A549 (cell line): ENCODE measurements at regions not wholly inside any gene's neighbourhood (a gene's known extent, or its start where the extent isn't known, plus 50 kb on each side); places are given as distances from the start of the nearest gene placed in this dataset.
A peak's percentile ranks its signal among the peaks of the same experiment; 100 is the strongest.

Source experiments
- ATAC-seq, 2 experiments: fragments of 200-7000 bp in 1 of 2; fragments of >200 bp in 1 of 2; cut with Nextera tagmentation in 1 of 2; cut with Tn5 transposase in 1 of 2; 3 replicates each; pipeline versions ENCODE4 v1.8.0 to v1.9.1; 2018 to 2020; ENCODE audit warnings: mild to moderate bottlenecking in 1 of 2, moderate library complexity in 1 of 2
- CTCF ChIA-PET: fragments of 300-600 bp; sonication (Branson Sonifier 250); formaldehyde crosslinking; extraction: SDS; loops from one replicate; lab custom pipeline; 2021; ENCODE audit warnings: antibody characterized with exemption, inconsistent platforms; lab: Yijun Ruan, JAX
- POLR2A ChIA-PET: fragments of 350-600 bp; formaldehyde crosslinking; extraction: SDS; loops from one replicate; lab custom pipeline; 2021; ENCODE audit warnings: antibody characterized with exemption, inconsistent platforms; lab: Yijun Ruan, JAX
- DNase-seq, 2 experiments: peaks; one replicate each; pipeline versions ENCODE4 v3.0.0 to v3.0.0-alpha.2; 2011 to 2016; ENCODE audit warnings: low read depth in 1 of 2, low spot score in 1 of 2
- FAIRE-seq: peaks from 2 replicates; lab custom pipeline; 2011; peaks lifted over from hg19 to GRCh38; lab: Jason Lieb, UNC
- H3K27ac ChIP-seq, 2 experiments: fragments of >200 bp; sonication (Bioruptor Twin); formaldehyde crosslinking; 3 replicates each; pipeline ENCODE4 v1.5.1; 2016 to 2017
- H3K4me1 ChIP-seq: fragments of >200 bp; sonication (Bioruptor Twin); formaldehyde crosslinking; 3 replicates; pipeline ENCODE4 v1.6.1; 2016
- H3K4me2 ChIP-seq: fragments of >200 bp; sonication (Bioruptor Twin); formaldehyde crosslinking; 3 replicates; pipeline ENCODE4 v1.6.1; 2016
- H3K4me3 ChIP-seq: fragments of >200 bp; sonication (Bioruptor Twin); formaldehyde crosslinking; 3 replicates; pipeline ENCODE4 v1.5.1; 2016
- H3K9me3 ChIP-seq: fragments of >200 bp; sonication (Bioruptor Twin); formaldehyde crosslinking; 3 replicates; pipeline ENCODE4 v1.6.1; 2016
- CBX2 ChIP-seq: fragments of 200-600 bp; sonication (generic); IDR thresholded peaks from 2 replicates; pipeline ENCODE4 v1.6.1; 2016; ENCODE audit warnings: low read depth, mild to moderate bottlenecking, borderline replicate concordance
- CBX8 ChIP-seq: fragments of 200-600 bp; sonication (generic); IDR thresholded peaks from 2 replicates; pipeline ENCODE4 v1.6.1; 2016
- CEBPB ChIP-seq, 2 experiments: fragments of >200 bp in 1 of 2; sonication (Bioruptor Twin) in 1 of 2; formaldehyde crosslinking in 1 of 2; IDR thresholded peaks; 2 replicates each; pipeline ENCODE4 v1.6.1; 2012 to 2016
- CHD4 ChIP-seq: fragments of 200-600 bp; sonication (generic); IDR thresholded peaks from 2 replicates; pipeline ENCODE4 v1.6.1; 2016; ENCODE audit warnings: antibody characterized with exemption, mild to moderate bottlenecking, borderline replicate concordance
- EP300 ChIP-seq, 2 experiments: fragments of >200 bp; sonication (Bioruptor Twin); formaldehyde crosslinking; IDR thresholded peaks; 2 replicates in 1 of 2; 3 replicates in 1 of 2; pipeline ENCODE4 v1.6.1; 2016 to 2017
- HDAC2 ChIP-seq: fragments of 200-600 bp; sonication (generic); IDR thresholded peaks from 2 replicates; pipeline ENCODE4 v1.6.1; 2016
- HEYL ChIP-seq: fragments of 250-450 bp; sonication (Bioruptor Pico); IDR thresholded peaks from 2 replicates; pipeline ENCODE4 v1.8.0; 2021; ENCODE audit warnings: mild to moderate bottlenecking, moderate library complexity
- KDM1A ChIP-seq: fragments of 200-600 bp; sonication (generic); IDR thresholded peaks from 2 replicates; pipeline ENCODE4 v1.6.1; 2016; ENCODE audit warnings: low read depth, mild to moderate bottlenecking
- KDM5A ChIP-seq: fragments of 200-600 bp; sonication (generic); IDR thresholded peaks from 2 replicates; pipeline ENCODE4 v1.6.1; 2016; ENCODE audit warnings: antibody characterized with exemption, mild to moderate bottlenecking
- MAFK ChIP-seq: fragments of 450-650 bp; IDR thresholded peaks from 2 replicates; pipeline ENCODE4 v1.6.1; 2014; ENCODE audit not compliant: partially characterized antibody
- MAZ ChIP-seq: fragments of 150-350 bp; IDR thresholded peaks from 2 replicates; pipeline ENCODE4 v1.6.1; 2014; ENCODE audit warnings: antibody characterized with exemption, low read depth, low read length, borderline replicate concordance
- MYC ChIP-seq: IDR thresholded peaks from 2 replicates; pipeline ENCODE4 v1.6.1; 2012; ENCODE audit warnings: mild to moderate bottlenecking, inconsistent platforms, low read length, improper control_type of control experiment, borderline replicate concordance
- NFE2L2 ChIP-seq: fragments of 150-350 bp; conservative IDR thresholded peaks from 2 replicates; pipeline ENCODE4 v1.6.1; 2014; ENCODE audit warnings: low read length
- NPAS2 ChIP-seq: fragments of 250-450 bp; sonication (Bioruptor Pico); IDR thresholded peaks from 2 replicates; pipeline ENCODE4 v1.8.0; 2022; ENCODE audit warnings: mild to moderate bottlenecking, moderate library complexity, borderline replicate concordance
- PHF8 ChIP-seq: fragments of 200-600 bp; sonication (generic); IDR thresholded peaks from 2 replicates; pipeline ENCODE4 v1.6.1; 2016; ENCODE audit warnings: low read depth, mild to moderate bottlenecking, antibody characterized with exemption, moderate library complexity, borderline replicate concordance
- POLR2A ChIP-seq: IDR thresholded peaks from 2 replicates; pipeline ENCODE4 v1.6.1; 2012; ENCODE audit warnings: mild to moderate bottlenecking, low read length
- POLR2AphosphoS2 ChIP-seq: conservative IDR thresholded peaks from 2 replicates; pipeline ENCODE4 v1.6.1; 2012; ENCODE audit warnings: low read length, improper control_type of control experiment, inconsistent platforms
- RAD21 ChIP-seq, 2 experiments: fragments of >200 bp in 1 of 2; sonication (Bioruptor Twin) in 1 of 2; formaldehyde crosslinking in 1 of 2; IDR thresholded peaks in 1 of 2; conservative IDR thresholded peaks in 1 of 2; 2 replicates in 1 of 2; 3 replicates in 1 of 2; pipeline ENCODE4 v1.6.1; 2012 to 2018; ENCODE audit warnings: inconsistent platforms in 1 of 2
- RARB ChIP-seq: fragments of 250-450 bp; sonication (Bioruptor Pico); IDR thresholded peaks from 2 replicates; pipeline ENCODE4 v1.8.0; 2021; ENCODE audit warnings: mild to moderate bottlenecking, moderate library complexity
- RCOR1 ChIP-seq: fragments of 150-350 bp; IDR thresholded peaks from 2 replicates; pipeline ENCODE4 v1.6.1; 2014; ENCODE audit warnings: antibody characterized with exemption, low read length, low read depth
- RNF2 ChIP-seq: fragments of 200-600 bp; sonication (generic); IDR thresholded peaks from 2 replicates; pipeline ENCODE4 v1.6.1; 2016; ENCODE audit warnings: low read depth, mild to moderate bottlenecking, antibody characterized with exemption, moderate library complexity, borderline replicate concordance
- SREBF2 ChIP-seq: fragments of 450-650 bp; IDR thresholded peaks from 2 replicates; pipeline ENCODE4 v1.6.1; 2014; ENCODE audit warnings: mild to moderate bottlenecking, moderate library complexity
- TP53 ChIP-seq: fragments of 250-450 bp; sonication (Bioruptor Pico); IDR thresholded peaks from 2 replicates; pipeline ENCODE4 v1.5.0; 2021; ENCODE audit warnings: mild to moderate bottlenecking, moderate library complexity
- USF2 ChIP-seq: fragments of 450-650 bp; IDR thresholded peaks from 2 replicates; pipeline ENCODE4 v1.6.1; 2014; ENCODE audit warnings: antibody characterized with exemption
- ZSCAN20 ChIP-seq: fragments of 250-450 bp; sonication (Bioruptor Pico); IDR thresholded peaks from 2 replicates; pipeline ENCODE4 v1.8.0; 2022; ENCODE audit warnings: mild to moderate bottlenecking, moderate library complexity
- WGBS: methylation state at CpG from one replicate; pipeline ENCODE4 v1.1.6; 2017; ENCODE audit errors: missing lambda C conversion rate; 5-methylcytosine and 5-hydroxymethylcytosine counted together
- TF ChIP-seq, protein P1 (sequence below): IDR thresholded peaks from 2 replicates; pipeline ENCODE4 v1.6.1; 2012
- TF ChIP-seq, protein P2 (sequence below): IDR thresholded peaks from 2 replicates; pipeline ENCODE4 v1.6.1; 2012; ENCODE audit warnings: low read depth, borderline replicate concordance

DNA sequence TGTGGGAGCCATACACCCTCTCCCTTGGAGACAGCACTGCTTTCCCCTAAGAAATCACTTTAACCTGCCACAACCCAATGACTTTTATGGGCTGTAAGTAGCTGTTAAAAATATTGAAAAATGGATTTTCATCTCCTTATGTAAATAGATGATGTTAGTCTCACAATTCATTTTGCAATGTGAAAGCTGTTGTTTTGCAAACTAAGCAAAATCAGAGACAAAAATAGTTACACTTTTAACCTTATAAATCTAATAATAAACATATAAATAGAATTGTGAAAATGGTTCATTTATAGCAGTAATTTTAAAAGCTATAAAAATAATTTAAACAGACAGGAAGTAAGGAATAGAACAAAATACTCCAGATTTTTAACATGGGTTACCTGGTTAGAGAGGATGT lies 268.8 kb upstream of the MAGI2 start:
- POLR2A ChIA-PET, result no interaction called here
- FAIRE-seq, result no peak
- no peak overlapping the region for H3K4me3 ChIP-seq
- DNase-seq, result no peak
- no peak overlapping the region for H3K4me2 ChIP-seq
- no peak for ATAC-seq
- H3K4me1 ChIP-seq, result no peaks in the 10 kb centered on the region
- no peaks in the 10 kb centered on the region for H3K9me3 ChIP-seq
- no peak overlapping the region for H3K27ac ChIP-seq
- TF ChIP-seq RCOR1 (no peak), USF2 (no peak), POLR2AphosphoS2 (no peak), RNF2 (no peak), RAD21 (conservative IDR thresholded peaks at IDR 0.05 in 1 of 2, IDR thresholded peaks at IDR 0.05 in 1 of 2) (no peak), MAFK (peak; percentile 43), CBX8 (no peak)
- TF ChIP-seq, all 56 proteins: peak for 1
- CTCF ChIA-PET, result no interaction called here

- WGBS, result 81% methylated on average over 3 of the region's 3 CpGs
- TF ChIP-seq NFE2L2 (no peak), EP300 (IDR thresholded peaks at IDR 0.05) (no peak), HDAC2 (no peak), SREBF2 (no peak), MAZ (no peak), POLR2A (no peak), RNF2 (no peak), PHF8 (no peak), TP53 (CRISPR knock-in tag) (no peak)
- TF ChIP-seq, protein P1, sequence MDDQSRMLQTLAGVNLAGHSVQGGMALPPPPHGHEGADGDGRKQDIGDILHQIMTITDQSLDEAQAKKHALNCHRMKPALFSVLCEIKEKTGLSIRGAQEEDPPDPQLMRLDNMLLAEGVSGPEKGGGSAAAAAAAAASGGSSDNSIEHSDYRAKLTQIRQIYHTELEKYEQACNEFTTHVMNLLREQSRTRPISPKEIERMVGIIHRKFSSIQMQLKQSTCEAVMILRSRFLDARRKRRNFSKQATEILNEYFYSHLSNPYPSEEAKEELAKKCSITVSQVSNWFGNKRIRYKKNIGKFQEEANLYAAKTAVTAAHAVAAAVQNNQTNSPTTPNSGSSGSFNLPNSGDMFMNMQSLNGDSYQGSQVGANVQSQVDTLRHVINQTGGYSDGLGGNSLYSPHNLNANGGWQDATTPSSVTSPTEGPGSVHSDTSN, result no peak
Observed at GRCh38 chr7:79719216-79719615, 265.7 kb upstream of the MAGI2 start.

GRCh38 chr7:79716329-79716728 lies 262.9 kb upstream of the MAGI2 start:
- TF ChIP-seq MAFK (peak; percentile 77), CBX2 (no peak), KDM1A (no peak)
- TF ChIP-seq, protein P2, sequence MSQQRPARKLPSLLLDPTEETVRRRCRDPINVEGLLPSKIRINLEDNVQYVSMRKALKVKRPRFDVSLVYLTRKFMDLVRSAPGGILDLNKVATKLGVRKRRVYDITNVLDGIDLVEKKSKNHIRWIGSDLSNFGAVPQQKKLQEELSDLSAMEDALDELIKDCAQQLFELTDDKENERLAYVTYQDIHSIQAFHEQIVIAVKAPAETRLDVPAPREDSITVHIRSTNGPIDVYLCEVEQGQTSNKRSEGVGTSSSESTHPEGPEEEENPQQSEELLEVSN, result no peak
- no peak for ATAC-seq
- POLR2A ChIA-PET, result no interaction called here
- no peaks in the 10 kb centered on the region for H3K4me1 ChIP-seq
- DNase-seq, result no peak
- H3K4me3 ChIP-seq, result no peak overlapping the region
- no peak overlapping the region for H3K27ac ChIP-seq
- 71% methylated on average over 2 of the region's 2 CpGs for WGBS
- CTCF ChIA-PET, result no interaction called here
- H3K4me2 ChIP-seq, result no peak overlapping the region
- FAIRE-seq, result no peak
- H3K9me3 ChIP-seq, result no peaks in the 10 kb centered on the region

More at GRCh38 chr7:79719216-79719615, 265.7 kb upstream of the MAGI2 start:
- FAIRE-seq (no peak), ATAC-seq (no peak), DNase-seq (no peak)
- ChIA-PET CTCF (no interaction called here), POLR2A (no interaction called here)
- Histone ChIP-seq H3K27ac (no peak overlapping the region), H3K4me2 (no peak overlapping the region), H3K4me3 (no peak overlapping the region), H3K9me3 (no peaks in the 10 kb centered on the region), H3K4me1 (no peaks in the 10 kb centered on the region)

DNA sequence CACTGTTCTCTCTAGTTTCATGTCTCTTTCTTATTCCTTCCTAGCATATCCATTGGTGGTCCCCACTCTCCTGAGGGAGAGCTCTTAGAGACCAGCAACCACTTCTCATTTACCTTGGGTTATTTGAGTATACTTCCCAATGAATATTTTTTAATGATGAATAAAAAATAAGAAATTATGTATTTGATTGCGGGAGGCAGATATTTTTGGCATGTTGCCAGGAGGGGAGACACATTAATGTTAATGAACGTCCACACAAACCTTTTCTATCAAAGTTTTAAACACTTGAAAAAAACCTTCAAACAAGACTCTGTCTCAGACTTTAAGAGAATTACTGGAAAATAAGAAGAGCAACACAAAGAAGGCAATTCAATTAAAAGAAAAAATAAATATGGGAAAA lies 260.6 kb upstream of the MAGI2 start:
- no peak overlapping the region for H3K27ac ChIP-seq
- WGBS, result 66% methylated on average over 2 of the region's 2 CpGs
- ChIA-PET CTCF (no interaction called here), POLR2A (no interaction called here)
- TF ChIP-seq CBX8, result no peak
- TF ChIP-seq RARB (CRISPR knock-in tag), result no peak
- no peak for TF ChIP-seq KDM5A
- no peak for TF ChIP-seq HEYL
- TF ChIP-seq RAD21 (conservative IDR thresholded peaks at IDR 0.05 in 1 of 2, IDR thresholded peaks at IDR 0.05 in 1 of 2), result no peak
- no peak for TF ChIP-seq NFE2L2
- TF ChIP-seq CBX2, result no peak
- TF ChIP-seq CEBPB (IDR thresholded peaks at IDR 0.05), result no peak
- no peak for TF ChIP-seq CHD4
- no peak for TF ChIP-seq MYC
- TF ChIP-seq NPAS2 (CRISPR knock-in tag), result no peak
- TF ChIP-seq ZSCAN20 (CRISPR knock-in tag), result no peak
- ATAC-seq (no peak), DNase-seq (no peak), FAIRE-seq (no peak)
- 0 out of 3 replicates have a peak, but pooled peaks cover 3% of the 10 kb centered on the region for H3K4me1 ChIP-seq
- no peak overlapping the region for H3K4me2 ChIP-seq
- no peaks in the 10 kb centered on the region for H3K9me3 ChIP-seq
- H3K4me3 ChIP-seq, result no peak overlapping the region
